Astrocyte of the spinal cord (primary cell): ENCODE measurements at regions not wholly inside any gene's neighbourhood (a gene's known extent, or its start where the extent isn't known, plus 50 kb on each side); places are given as distances from the start of the nearest gene placed in this dataset.
"Not testable (repeated sequence)": the region's sequence is repeated elsewhere in the genome, so short reads cannot be mapped to it uniquely, and the experiment has no call there.

Experiments
- DNase-seq: peaks from one replicate; pipeline ENCODE4 v3.0.0; 2011; ENCODE audit warnings: low read depth, low spot score
- H3K4me3 ChIP-seq: 2 replicates; pipeline ENCODE4 v1.5.1; 2011; ENCODE audit warnings: low read depth, mild to moderate bottlenecking, low read length, moderate library complexity
- in situ Hi-C: cut with HindIII; loops from 2 replicates; pipeline ENCODE4 v1.10.0; 2017; ENCODE audit warnings: low sequenced_read_pairs
- TF ChIP-seq, protein P1 (sequence below): IDR thresholded peaks from 2 replicates; pipeline ENCODE4 v1.5.1; 2012; ENCODE audit warnings: low read depth, mild to moderate bottlenecking, low read length, inconsistent platforms

GRCh38 chr2:16203069-16203468, 262.7 kb downstream of the MYCN start:
- in situ Hi-C loops = no loop called here
- no peak overlapping the region for H3K4me3 ChIP-seq
- TF ChIP-seq, protein P1, sequence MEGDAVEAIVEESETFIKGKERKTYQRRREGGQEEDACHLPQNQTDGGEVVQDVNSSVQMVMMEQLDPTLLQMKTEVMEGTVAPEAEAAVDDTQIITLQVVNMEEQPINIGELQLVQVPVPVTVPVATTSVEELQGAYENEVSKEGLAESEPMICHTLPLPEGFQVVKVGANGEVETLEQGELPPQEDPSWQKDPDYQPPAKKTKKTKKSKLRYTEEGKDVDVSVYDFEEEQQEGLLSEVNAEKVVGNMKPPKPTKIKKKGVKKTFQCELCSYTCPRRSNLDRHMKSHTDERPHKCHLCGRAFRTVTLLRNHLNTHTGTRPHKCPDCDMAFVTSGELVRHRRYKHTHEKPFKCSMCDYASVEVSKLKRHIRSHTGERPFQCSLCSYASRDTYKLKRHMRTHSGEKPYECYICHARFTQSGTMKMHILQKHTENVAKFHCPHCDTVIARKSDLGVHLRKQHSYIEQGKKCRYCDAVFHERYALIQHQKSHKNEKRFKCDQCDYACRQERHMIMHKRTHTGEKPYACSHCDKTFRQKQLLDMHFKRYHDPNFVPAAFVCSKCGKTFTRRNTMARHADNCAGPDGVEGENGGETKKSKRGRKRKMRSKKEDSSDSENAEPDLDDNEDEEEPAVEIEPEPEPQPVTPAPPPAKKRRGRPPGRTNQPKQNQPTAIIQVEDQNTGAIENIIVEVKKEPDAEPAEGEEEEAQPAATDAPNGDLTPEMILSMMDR = no peak
- DNase-seq = no peak

- in situ Hi-C loops = no loop called here
- TF ChIP-seq, protein P1 = no peak
- H3K4me3 ChIP-seq = no peak overlapping the region
- no peak for DNase-seq
Observed at GRCh38 chr2:16202266-16203020, 262.1 kb downstream of the MYCN start.

GRCh38 chr2:16201848-16202247, 261.5 kb downstream of the MYCN start:
- TF ChIP-seq, protein P1 = no peak
- DNase-seq = no peak
- no peak overlapping the region for H3K4me3 ChIP-seq
- in situ Hi-C loops = no loop called here

- no peak for DNase-seq
- in situ Hi-C loops = no loop called here
- H3K4me3 ChIP-seq = no peak overlapping the region
- TF ChIP-seq, protein P1 = no peak
Observed at GRCh38 chr2:16200554-16201193, 260.3 kb downstream of the MYCN start.

DNA sequence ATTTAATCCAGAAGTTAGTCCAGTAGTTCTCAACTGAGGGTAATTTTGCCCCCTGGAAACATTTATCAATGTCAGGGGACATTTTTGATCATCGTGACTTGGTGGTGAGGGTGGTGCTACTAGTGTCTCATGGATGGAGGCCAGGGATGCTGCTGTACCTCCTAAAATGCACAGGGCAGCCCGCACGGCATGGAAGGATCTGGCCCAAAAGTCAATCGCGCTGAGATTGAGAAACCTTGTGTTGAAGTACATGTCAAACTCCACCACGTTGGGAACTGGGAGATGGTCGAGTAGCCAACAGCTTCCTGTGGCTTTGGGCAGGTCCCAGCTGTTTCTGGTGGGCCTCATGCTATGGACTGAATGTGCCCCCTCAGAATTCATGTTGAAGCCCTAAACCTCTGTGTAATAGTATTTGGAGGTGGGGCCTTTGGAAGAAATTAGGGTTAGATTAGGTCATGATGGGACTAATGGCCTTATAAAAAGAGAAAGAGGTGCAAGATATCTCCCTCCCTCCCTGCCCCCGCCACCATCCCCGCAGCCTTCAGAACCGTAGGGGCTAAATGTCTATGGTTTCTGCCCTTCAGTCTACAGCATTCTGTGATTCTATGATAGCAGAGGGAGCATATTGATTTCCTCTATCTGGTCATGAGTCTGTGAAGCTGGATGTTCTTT, 259.7 kb downstream of the MYCN start:
- no peak for DNase-seq
- TF ChIP-seq, protein P1 = no peak
- in situ Hi-C loops = no loop called here
- H3K4me3 ChIP-seq = no peak overlapping the region

DNA sequence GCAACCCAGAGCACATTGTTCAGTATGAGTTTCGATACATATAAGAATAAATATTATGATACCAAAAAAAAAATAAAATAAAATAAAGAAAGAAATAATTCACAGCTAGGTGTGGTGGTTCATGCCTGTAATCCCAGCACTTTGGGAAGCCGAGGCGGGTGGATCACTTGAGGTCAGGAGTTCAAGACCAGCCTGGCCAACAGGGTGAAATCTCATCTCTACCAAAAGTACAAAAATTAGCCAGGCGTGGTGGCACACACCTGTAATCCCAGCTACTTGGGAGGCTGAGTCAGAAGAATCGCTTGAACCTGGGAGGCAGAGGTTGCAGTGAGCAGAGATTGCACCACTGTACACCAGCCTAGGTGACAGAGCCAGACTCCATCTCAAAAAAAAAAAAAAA, 258.9 kb downstream of the MYCN start:
- DNase-seq, in situ Hi-C loops: not testable (repeated sequence)

More for the DNA sequence above, 258.9 kb downstream of the MYCN start:
- not testable (repeated sequence) for H3K4me3 ChIP-seq
